Esophagus muscularis mucosa (tissue), 4 donors: ENCODE measurements at regions not wholly inside any gene's neighbourhood (a gene's known extent, or its start where the extent isn't known, plus 50 kb on each side); places are given as distances from the start of the nearest gene placed in this dataset.
"Not testable (repeated sequence)": the region's sequence is repeated elsewhere in the genome, so short reads cannot be mapped to it uniquely, and the experiment has no call there.

Experiments
- DNase-seq: peaks from one replicate; pipeline ENCODE4 v3.0.0-alpha.2; 2017; ENCODE audit errors: extremely low spot score
- H3K27ac ChIP-seq, 4 donors: fragments of 200-600 bp; sonication (generic); replicated peaks in 1 of 4; 1 replicate in 3 of 4; 2 replicates in 1 of 4; pipeline ENCODE4 v1.5.1; 2016 to 2019; ENCODE audit warnings: mild to moderate bottlenecking in 1 of 4
- H3K27me3 ChIP-seq, 4 donors: fragments of 200-600 bp; sonication (generic); one replicate each; pipeline versions ENCODE4 v1.5.1 to v1.6.0; 2016 to 2019
- H3K36me3 ChIP-seq, 4 donors: fragments of 200-600 bp; sonication (generic); one replicate each; pipeline ENCODE4 v1.5.1; 2016 to 2019
- H3K4me1 ChIP-seq, 4 donors: fragments of 200-600 bp; sonication (generic); one replicate each; pipeline ENCODE4 v1.5.1; 2016 to 2019
- H3K4me3 ChIP-seq, 4 donors: fragments of 200-600 bp; sonication (generic); 1 replicate in 2 of 4; 2 replicates in 2 of 4; pipeline ENCODE4 v1.5.1; 2016 to 2019; ENCODE audit warnings: mild to moderate bottlenecking in 4 of 4, moderate library complexity in 1 of 4
- H3K9me3 ChIP-seq, 4 donors: fragments of 200-600 bp; sonication (generic); 1 replicate in 3 of 4; 2 replicates in 1 of 4; pipeline ENCODE4 v1.5.1; 2016 to 2019
- EP300 ChIP-seq: sonication (generic); formaldehyde crosslinking; IDR thresholded peaks from one replicate; pipeline ENCODE4 v1.6.1; 2017; ENCODE audit warnings: antibody characterized with exemption
- POLR2A ChIP-seq: fragments of 450-650 bp; IDR thresholded peaks from one replicate; pipeline ENCODE4 v1.6.1; 2017; ENCODE audit warnings: antibody characterized with exemption, moderate library complexity, mild to moderate bottlenecking, low read depth
- POLR2AphosphoS5 ChIP-seq, 2 donors: sonication (generic); formaldehyde crosslinking; IDR thresholded peaks; one replicate each; pipeline ENCODE4 v1.6.1; 2017; ENCODE audit warnings: antibody characterized with exemption in 2 of 2
- WGBS: methylation state at CpG from one replicate; pipeline ENCODE4 v1.1.5; 2018; 5-methylcytosine and 5-hydroxymethylcytosine counted together
- intact Hi-C: fragments of 100-400 bp; cut with DNase I; formaldehyde crosslinking; loops from one replicate; pipeline ENCODE4 v1.15.1; 2023
- TF ChIP-seq, protein P1 (sequence below), 3 experiments: fragments of 200-600 bp in 2 of 3; fragments of 450-650 bp in 1 of 3; sonication (generic) in 2 of 3; IDR thresholded peaks; one replicate each; pipeline ENCODE4 v1.5.1; 2017 to 2019; ENCODE audit warnings: antibody characterized with exemption in 3 of 3, mild to moderate bottlenecking in 2 of 3, moderate library complexity in 1 of 3

DNA sequence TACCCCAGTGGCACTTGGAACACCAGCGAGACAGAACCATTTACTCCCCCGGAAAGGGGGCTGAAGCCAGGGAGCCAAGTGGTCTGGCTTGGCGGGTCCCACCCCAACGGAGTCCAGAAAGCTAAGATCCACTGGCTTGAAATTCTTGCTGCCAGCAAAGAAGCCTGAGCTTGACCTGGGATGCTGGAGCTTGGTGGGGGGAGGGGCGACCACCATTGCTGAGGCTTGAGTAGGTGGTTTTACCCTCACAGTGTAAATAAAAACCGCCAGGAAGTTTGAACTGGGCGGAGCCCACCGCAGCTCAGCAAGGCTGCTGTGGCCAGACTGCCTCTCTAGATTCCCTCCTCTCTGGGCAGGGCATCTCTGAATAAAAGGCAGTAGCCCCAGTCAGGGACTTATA lies 62.8 kb downstream of the RPS24 start:
- intact Hi-C loops, DNase-seq: not testable (repeated sequence)

DNA sequence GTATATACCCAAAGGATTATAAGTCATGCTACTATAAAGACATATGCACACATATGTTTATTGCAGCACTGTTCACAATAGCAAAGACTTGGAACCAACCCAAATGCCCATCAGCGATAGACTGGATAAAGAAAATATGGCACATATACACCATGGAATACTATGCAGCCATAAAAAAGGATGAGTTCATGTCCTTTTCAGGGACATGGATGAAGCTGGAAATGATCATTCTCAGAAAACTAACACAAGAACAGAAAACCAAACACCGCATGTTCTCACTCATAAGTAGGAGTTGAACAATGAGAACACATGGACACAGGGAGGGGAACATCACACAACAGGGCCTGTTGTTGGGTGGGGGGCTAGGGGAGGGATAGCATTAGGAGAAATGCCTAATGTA lies 68.9 kb downstream of the RPS24 start:
- H3K9me3 ChIP-seq, result peaks cover 0 to 18% (median 15%) of the 10 kb centered on the region in 4 donors
- WGBS, result 100% methylated on average over 2 of the region's 2 CpGs
- H3K36me3 ChIP-seq, H3K27me3 ChIP-seq, H3K4me3 ChIP-seq, H3K4me1 ChIP-seq, intact Hi-C loops, DNase-seq, H3K27ac ChIP-seq: not testable (repeated sequence)

More for the DNA sequence above, 62.8 kb downstream of the RPS24 start:
- not testable (repeated sequence) for H3K4me1 ChIP-seq, H3K27ac ChIP-seq, H3K27me3 ChIP-seq, H3K4me3 ChIP-seq, H3K9me3 ChIP-seq, H3K36me3 ChIP-seq
- 61% methylated on average over 5 of the region's 8 CpGs for WGBS

GRCh38 chr10:78109210-78109609 lies 75.5 kb downstream of the RPS24 start:
- DNase-seq, result no peak
- 42% methylated on average over 2 of the region's 2 CpGs for WGBS
- Histone ChIP-seq H3K27me3 (no peaks in the 10 kb centered on the region), H3K36me3 (no peaks in the 10 kb centered on the region), H3K4me3 (no peak overlapping the region), H3K27ac (no peak overlapping the region), H3K9me3 (peaks cover 0 to 6% (median 0%) of the 10 kb centered on the region in 4 donors), H3K4me1 (no peaks in the 10 kb centered on the region)
- intact Hi-C loops, result no loop called here
- TF ChIP-seq EP300, result no peak
- TF ChIP-seq POLR2A, result no peak
- TF ChIP-seq, protein P1, sequence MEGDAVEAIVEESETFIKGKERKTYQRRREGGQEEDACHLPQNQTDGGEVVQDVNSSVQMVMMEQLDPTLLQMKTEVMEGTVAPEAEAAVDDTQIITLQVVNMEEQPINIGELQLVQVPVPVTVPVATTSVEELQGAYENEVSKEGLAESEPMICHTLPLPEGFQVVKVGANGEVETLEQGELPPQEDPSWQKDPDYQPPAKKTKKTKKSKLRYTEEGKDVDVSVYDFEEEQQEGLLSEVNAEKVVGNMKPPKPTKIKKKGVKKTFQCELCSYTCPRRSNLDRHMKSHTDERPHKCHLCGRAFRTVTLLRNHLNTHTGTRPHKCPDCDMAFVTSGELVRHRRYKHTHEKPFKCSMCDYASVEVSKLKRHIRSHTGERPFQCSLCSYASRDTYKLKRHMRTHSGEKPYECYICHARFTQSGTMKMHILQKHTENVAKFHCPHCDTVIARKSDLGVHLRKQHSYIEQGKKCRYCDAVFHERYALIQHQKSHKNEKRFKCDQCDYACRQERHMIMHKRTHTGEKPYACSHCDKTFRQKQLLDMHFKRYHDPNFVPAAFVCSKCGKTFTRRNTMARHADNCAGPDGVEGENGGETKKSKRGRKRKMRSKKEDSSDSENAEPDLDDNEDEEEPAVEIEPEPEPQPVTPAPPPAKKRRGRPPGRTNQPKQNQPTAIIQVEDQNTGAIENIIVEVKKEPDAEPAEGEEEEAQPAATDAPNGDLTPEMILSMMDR (IDR thresholded peaks at IDR 0.05), result no peak
- no peak for TF ChIP-seq POLR2AphosphoS5 (IDR thresholded peaks at IDR 0.05)

DNA sequence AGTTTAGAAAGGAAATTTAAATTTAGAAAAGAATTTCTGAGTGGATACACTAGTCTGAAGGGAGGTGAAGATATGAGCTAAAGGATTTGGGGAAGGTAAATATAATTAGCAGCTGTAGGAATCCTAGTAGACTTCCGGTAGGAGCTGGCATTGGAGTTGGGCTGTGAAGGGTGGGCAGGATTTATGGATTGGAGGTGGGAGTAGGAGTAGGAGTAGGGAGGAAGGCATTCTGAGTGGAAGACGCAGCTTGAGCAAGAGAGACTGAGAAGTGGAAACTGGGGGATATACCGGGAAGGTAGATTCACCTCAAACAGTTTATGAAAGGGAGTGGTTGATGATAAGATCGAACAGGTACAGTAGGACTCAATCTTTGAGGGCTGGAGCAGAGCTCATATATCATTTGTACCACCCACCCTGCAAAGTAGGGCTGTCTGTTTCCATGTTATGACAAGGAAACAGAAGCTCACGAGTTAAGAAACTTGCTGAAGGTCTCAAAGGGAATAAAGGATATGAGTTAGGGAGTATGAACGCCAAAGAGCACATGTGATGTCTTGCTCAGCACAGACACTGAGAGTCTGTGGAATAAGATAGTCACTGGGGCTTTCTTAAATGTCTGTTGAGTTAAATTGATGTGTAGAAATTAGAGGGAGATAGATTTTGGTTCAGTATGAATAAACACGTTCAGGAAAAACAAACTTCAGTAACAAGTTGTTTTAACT lies 81.6 kb downstream of the RPS24 start:
- H3K4me3 ChIP-seq, result no peak overlapping the region
- TF ChIP-seq, protein P1 (IDR thresholded peaks at IDR 0.05), result no peak
- TF ChIP-seq POLR2A (no peak), POLR2AphosphoS5 (IDR thresholded peaks at IDR 0.05) (no peak), EP300 (no peak)
- DNase-seq, result no peak
- H3K27me3 ChIP-seq, result no peaks in the 10 kb centered on the region
- H3K27ac ChIP-seq, result no peak overlapping the region
- no peaks in the 10 kb centered on the region for H3K4me1 ChIP-seq
- no peaks in the 10 kb centered on the region for H3K9me3 ChIP-seq
- intact Hi-C loops, result no loop called here
- 73% methylated on average over 7 of the region's 7 CpGs for WGBS
- H3K36me3 ChIP-seq, result no peaks in the 10 kb centered on the region

- Histone ChIP-seq H3K9me3 (peaks cover 0 to 6% (median 3%) of the 10 kb centered on the region in 4 donors), H3K27me3 (no peaks in the 10 kb centered on the region), H3K36me3 (no peaks in the 10 kb centered on the region), H3K4me3 (no peak overlapping the region), H3K4me1 (no peaks in the 10 kb centered on the region), H3K27ac (no peak overlapping the region)
- no peak for TF ChIP-seq POLR2AphosphoS5 (IDR thresholded peaks at IDR 0.05)
- TF ChIP-seq POLR2A, result no peak
- TF ChIP-seq, protein P1 (IDR thresholded peaks at IDR 0.05), result no peak
- TF ChIP-seq EP300, result no peak
- intact Hi-C loops, result no loop called here
- 81% methylated on average over 4 of the region's 4 CpGs for WGBS
- DNase-seq, result no peak
Measured at GRCh38 chr10:78116361-78116760, 82.7 kb downstream of the RPS24 start.

GRCh38 chr10:78118591-78118990 lies 84.9 kb downstream of the RPS24 start:
- H3K27ac ChIP-seq, result no peak overlapping the region
- H3K27me3 ChIP-seq, result no peaks in the 10 kb centered on the region
- peaks cover 0 to 27% (median 18%) of the 10 kb centered on the region in 4 donors for H3K9me3 ChIP-seq
- TF ChIP-seq EP300, result no peak
- TF ChIP-seq, protein P1 (IDR thresholded peaks at IDR 0.05), result no peak
- TF ChIP-seq POLR2A, result no peak
- TF ChIP-seq POLR2AphosphoS5 (IDR thresholded peaks at IDR 0.05), result no peak
- H3K36me3 ChIP-seq, result no peaks in the 10 kb centered on the region
- H3K4me3 ChIP-seq, result no peak overlapping the region
- no peaks in the 10 kb centered on the region for H3K4me1 ChIP-seq
- intact Hi-C loops, result no loop called here
- DNase-seq, result no peak
